ENCODE measurements at regions not wholly inside any gene's neighbourhood (a gene's known extent, or its start where the extent isn't known, plus 50 kb on each side); places are given as distances from the start of the nearest gene placed in this dataset.
"Not testable (repeated sequence)": the region's sequence is repeated elsewhere in the genome, so short reads cannot be mapped to it uniquely, and the experiment has no call there.

DNA sequence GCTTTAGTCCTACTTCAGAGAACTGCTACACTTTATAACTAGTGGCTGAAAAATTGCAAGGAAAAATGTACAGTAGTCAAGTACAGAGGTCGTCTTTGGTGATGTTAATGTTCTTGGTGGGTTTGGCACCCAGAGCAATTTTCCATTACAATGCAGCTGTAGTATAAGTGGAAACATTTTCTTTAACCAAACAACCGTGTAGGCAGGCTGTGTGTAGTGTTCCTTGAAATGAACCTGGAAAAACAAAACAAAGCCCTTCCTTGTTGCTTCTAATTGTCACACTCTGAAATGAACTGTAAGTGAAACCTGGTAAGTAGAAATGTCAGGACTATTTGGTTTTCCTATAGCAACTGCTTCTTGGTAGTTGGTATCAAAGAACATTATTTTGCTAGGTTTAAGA, 256.9 kb downstream of the MDFIC start:
- TF ChIP-seq, protein P1, sequence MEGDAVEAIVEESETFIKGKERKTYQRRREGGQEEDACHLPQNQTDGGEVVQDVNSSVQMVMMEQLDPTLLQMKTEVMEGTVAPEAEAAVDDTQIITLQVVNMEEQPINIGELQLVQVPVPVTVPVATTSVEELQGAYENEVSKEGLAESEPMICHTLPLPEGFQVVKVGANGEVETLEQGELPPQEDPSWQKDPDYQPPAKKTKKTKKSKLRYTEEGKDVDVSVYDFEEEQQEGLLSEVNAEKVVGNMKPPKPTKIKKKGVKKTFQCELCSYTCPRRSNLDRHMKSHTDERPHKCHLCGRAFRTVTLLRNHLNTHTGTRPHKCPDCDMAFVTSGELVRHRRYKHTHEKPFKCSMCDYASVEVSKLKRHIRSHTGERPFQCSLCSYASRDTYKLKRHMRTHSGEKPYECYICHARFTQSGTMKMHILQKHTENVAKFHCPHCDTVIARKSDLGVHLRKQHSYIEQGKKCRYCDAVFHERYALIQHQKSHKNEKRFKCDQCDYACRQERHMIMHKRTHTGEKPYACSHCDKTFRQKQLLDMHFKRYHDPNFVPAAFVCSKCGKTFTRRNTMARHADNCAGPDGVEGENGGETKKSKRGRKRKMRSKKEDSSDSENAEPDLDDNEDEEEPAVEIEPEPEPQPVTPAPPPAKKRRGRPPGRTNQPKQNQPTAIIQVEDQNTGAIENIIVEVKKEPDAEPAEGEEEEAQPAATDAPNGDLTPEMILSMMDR (IDR thresholded peaks at IDR 0.05; ENCODE audit: extremely low read depth, insufficient read depth, missing control alignments) = no peak
- in situ Hi-C loops (cut with MboI; ENCODE audit: low pct_unique_long_range_greater_than_20kb, low sequenced_read_pairs, unreplicated experiment) = no loop called here
- no peak for DNase-seq (ENCODE audit: low spot score)

DNA sequence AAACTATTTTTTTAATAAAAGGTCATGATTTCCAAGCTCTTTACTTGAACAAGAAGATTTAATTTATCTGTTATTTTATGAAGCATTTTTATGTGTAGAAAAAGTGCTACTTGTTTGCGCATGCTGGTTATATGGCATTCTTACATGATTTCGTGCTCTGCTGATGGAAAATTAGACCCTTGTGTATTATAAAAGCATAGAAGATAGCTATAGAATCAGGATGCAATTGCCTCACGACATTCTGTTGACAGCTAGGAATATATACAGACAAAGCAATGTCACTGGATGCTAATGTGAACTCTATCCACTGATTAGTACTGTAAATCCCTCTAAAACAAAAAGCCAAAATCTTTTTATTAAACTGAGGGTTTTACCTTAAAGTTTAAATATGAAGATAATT, 255.9 kb downstream of the MDFIC start:
- TF ChIP-seq, protein P1 (IDR thresholded peaks at IDR 0.05; ENCODE audit: extremely low read depth, insufficient read depth, missing control alignments) = no peak
- in situ Hi-C loops (cut with MboI; ENCODE audit: low pct_unique_long_range_greater_than_20kb, low sequenced_read_pairs, unreplicated experiment) = no loop called here
- no peak for DNase-seq (ENCODE audit: low spot score)

DNA sequence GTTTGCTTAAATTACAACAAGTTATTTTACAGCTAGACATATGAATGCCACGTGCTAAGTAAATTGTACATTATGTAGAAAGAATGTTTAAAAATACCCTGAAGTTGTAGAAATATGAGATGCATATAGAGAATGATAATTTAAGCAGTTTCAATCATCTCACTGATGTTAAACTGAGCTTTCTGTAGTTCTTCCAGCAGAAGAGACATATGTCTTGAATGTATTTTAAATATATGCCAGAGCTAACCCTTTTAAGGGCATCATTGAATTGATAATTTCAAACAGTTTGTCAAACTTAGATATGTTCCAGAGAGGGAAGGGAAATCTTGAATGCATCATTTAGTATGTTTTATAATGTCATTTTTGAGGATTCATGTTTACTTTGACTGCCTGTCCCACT, 255.2 kb downstream of the MDFIC start:
- DNase-seq (ENCODE audit: low spot score) = no peak
- in situ Hi-C loops (cut with MboI; ENCODE audit: low pct_unique_long_range_greater_than_20kb, low sequenced_read_pairs, unreplicated experiment) = no loop called here
- TF ChIP-seq, protein P1 (IDR thresholded peaks at IDR 0.05; ENCODE audit: extremely low read depth, insufficient read depth, missing control alignments) = no peak

DNA sequence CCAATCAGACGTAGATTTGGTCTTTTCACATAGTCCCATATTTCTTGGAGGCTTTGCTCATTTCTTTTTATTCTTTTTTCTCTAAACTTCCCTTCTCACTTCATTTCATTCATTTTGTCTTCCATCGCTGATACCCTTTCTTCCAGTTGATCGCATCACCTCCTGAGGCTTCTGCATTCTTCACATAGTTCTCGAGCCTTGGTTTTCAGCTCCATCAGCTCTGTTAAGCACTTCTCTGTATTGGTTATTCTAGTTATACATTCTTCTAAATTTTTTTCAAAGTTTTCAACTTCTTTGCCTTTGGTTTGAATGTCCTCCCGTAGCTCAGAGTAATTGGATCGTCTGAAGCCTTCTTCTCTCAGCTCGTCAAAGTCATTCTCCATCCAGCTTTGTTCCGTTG, 250.5 kb downstream of the MDFIC start:
- in situ Hi-C loops (cut with MboI; ENCODE audit: low pct_unique_long_range_greater_than_20kb, low sequenced_read_pairs, unreplicated experiment); DNase-seq (ENCODE audit: low spot score): not testable (repeated sequence)

DNA sequence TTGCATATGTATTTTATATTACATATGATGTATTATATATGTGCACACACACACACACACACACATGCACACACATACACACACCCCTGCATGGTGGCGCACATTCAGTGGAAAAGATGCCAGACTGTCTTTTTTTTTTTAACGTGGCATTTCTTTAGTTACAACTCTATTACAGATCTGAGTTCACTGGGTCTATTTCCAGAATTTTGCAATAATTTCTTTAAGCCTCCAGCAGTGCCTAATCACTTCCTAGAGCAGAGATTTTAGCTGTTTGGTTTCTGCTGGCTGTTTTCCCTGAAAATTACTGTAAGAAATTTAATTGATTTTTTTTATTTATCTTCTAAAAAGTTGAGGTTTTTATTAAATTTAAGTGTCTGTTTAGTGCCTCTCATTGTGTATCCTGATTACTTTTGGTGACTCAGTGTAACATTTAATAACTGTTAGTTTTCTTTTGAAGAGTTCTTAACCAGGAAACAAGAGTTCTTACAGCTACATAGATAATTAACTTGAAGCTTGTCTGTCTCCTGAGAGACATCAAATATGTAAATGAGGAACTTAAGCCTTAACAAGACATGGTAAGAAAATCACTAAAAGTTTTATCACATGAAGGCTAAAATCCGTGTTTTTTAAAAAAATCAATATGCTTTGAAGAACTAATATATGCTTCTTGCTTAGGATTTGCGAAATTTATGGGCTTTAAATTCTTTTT, 232.0 kb downstream of the MDFIC start:
- in situ Hi-C loops (cut with MboI; ENCODE audit: low pct_unique_long_range_greater_than_20kb, low sequenced_read_pairs, unreplicated experiment) = no loop called here
- TF ChIP-seq, protein P1 (IDR thresholded peaks at IDR 0.05; ENCODE audit: extremely low read depth, insufficient read depth, missing control alignments) = no peak
- DNase-seq (ENCODE audit: low spot score) = no peak

DNA sequence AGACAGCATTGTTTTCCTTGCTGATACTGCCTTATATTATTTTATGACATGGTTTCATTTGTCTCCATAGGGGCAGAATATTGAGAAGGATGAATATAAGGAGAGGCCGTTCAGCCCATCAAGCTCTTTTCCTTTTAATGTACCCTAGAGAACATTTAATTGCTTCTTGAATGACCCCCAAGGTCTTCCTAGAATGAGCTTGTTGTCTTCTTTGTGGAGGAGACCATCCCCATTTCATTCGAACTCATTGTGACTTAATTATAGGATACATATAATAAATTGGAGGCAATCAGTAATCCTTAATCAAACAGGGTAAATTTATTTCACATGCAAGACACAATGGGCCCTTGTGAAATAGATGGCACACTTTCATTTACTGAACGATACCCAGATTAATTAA, 231.3 kb downstream of the MDFIC start:
- TF ChIP-seq, protein P1 (IDR thresholded peaks at IDR 0.05; ENCODE audit: extremely low read depth, insufficient read depth, missing control alignments) = no peak
- in situ Hi-C loops (cut with MboI; ENCODE audit: low pct_unique_long_range_greater_than_20kb, low sequenced_read_pairs, unreplicated experiment) = no loop called here

DNA sequence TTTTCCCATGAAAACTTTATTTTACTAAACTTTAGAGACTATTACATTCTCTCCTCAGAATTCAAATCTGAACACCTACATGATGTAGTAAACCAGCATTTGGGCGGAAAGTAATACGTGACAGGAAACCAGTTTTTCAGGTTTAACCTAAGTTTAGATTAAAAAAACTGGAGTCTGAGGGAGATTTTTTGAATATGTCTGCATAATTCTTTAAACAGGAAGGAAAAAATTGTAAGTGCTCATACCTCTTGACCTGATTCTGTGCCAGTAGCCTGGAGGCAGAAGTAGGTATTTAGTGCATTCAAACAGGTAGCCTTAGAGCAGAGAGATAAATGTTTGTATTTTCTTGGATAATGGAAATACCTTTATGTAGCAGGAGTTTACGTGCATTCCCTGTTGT, 224.3 kb downstream of the MDFIC start:
- TF ChIP-seq, protein P1 (IDR thresholded peaks at IDR 0.05; ENCODE audit: extremely low read depth, insufficient read depth, missing control alignments) = no peak
- in situ Hi-C loops (cut with MboI; ENCODE audit: low pct_unique_long_range_greater_than_20kb, low sequenced_read_pairs, unreplicated experiment) = no loop called here
- no peak for DNase-seq (ENCODE audit: low spot score)

More for the DNA sequence above, 231.3 kb downstream of the MDFIC start:
- DNase-seq (ENCODE audit: low spot score) = no peak

All from GM13977 (cell line).